HG03060 (cell line): ENCODE measurements at regions not wholly inside any gene's neighbourhood (a gene's known extent, or its start where the extent isn't known, plus 50 kb on each side); places are given as distances from the start of the nearest gene placed in this dataset.

ENCODE experiments used
- ATAC-seq: cut with Tn5 transposase; IDR thresholded peaks from one replicate; pipeline ENCODE4 v1.9.1; 2021; ENCODE audit warnings: low read depth, moderate number of reproducible peaks; ENCODE audit not compliant: unreplicated experiment

DNA sequence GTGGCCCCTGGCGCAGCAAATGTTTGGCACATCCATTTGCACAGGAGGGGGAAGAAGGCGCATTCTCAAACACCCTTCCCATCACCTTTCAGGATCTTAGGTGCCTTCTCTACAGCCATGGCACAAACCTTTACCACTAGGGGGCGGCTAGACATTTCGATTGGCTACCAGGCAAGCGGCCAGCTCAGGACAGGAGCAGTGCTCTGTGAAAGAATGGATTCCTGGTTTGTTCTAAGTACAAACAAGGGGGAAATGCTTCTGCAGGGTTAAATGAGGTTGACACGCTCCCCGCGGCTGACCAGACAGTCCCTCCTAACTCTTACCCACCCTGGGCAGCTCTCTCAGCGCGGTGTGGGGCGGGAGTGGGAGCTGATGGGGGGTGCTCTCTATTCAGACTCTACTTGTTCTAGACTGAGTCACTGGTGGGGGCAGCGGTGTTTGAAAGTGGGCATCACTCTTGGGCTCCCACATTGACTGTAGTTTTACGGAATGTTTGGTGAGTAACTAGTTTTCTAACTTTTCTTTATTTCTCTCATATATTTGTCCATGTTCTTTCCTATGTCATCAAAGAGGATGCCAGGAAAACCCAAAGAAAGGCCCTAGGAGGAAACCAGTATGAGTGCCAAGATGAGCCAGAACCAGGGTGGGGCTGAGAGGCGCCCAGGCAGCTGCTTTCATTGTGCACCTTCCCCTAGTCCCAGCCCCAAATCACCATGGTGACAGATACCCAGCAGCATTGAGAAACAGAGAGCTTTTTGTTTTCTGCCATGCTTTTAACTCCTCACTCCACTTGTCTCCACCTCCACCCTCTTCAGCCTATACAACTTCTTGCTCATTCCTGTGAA lies 61.4 kb upstream of the GPR158 start:
- peak; percentile 67 for ATAC-seq

- ATAC-seq = no peak
Observed at GRCh38 chr10:25114036-25114411, 60.8 kb upstream of the GPR158 start.

GRCh38 chr10:25117757-25118156 lies 57.0 kb upstream of the GPR158 start:
- ATAC-seq = no peak

DNA sequence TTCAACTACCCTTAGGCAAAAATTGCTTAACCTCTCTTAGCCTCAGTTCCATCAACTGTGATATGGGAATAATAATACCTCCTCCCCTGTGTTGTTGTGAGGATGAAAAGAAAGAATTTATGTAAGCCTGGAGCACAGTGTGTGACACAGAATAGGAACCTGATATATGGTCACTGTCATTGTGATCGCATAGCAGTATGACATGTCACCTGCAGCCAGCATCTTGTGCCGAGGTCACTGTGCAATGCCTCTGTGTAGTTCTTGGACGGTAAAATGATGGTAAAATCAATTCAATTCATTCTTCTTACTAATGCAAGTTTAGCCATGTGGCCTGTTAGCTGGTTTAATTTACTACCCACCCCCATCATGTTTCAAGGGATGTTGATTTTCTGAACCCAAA lies 54.6 kb upstream of the GPR158 start:
- ATAC-seq = no peak
